Activated CD4-positive, alpha-beta T cell treated with anti-CD3 and anti-CD28 coated beads, Interleukin-2, amount 50 U/mL, for 16 hours (primary cell): ENCODE measurements at regions not wholly inside any gene's neighbourhood (a gene's known extent, or its start where the extent isn't known, plus 50 kb on each side); places are given as distances from the start of the nearest gene placed in this dataset.
"Not testable (repeated sequence)": the region's sequence is repeated elsewhere in the genome, so short reads cannot be mapped to it uniquely, and the experiment has no call there.

Source experiments
- DNase-seq: peaks from one replicate; pipeline ENCODE4 v3.0.0-alpha.2; 2020

GRCh38 chr16:77070683-77071082 is 120.3 kb upstream of the MON1B start:
- no peak for DNase-seq

- no peak for DNase-seq
Observed at GRCh38 chr16:77076839-77077238, 114.2 kb upstream of the MON1B start.

GRCh38 chr16:77077256-77077922 is 113.6 kb upstream of the MON1B start:
- DNase-seq: no peak

GRCh38 chr16:77085981-77086380 is 105.0 kb upstream of the MON1B start:
- no peak for DNase-seq

GRCh38 chr16:77090062-77090461 is 100.9 kb upstream of the MON1B start:
- DNase-seq: no peak

GRCh38 chr16:77093309-77093708 is 97.7 kb upstream of the MON1B start:
- DNase-seq: no peak

GRCh38 chr16:77093999-77094398 is 97.0 kb upstream of the MON1B start:
- DNase-seq: no peak

- no peak for DNase-seq
Observed at GRCh38 chr16:77111056-77111565, 79.9 kb upstream of the MON1B start.

GRCh38 chr16:77112746-77113145 is 78.2 kb upstream of the MON1B start:
- DNase-seq: no peak

GRCh38 chr16:77113835-77114234 is 77.2 kb upstream of the MON1B start:
- no peak for DNase-seq

GRCh38 chr16:77114361-77114760 is 76.6 kb upstream of the MON1B start:
- not testable (repeated sequence) for DNase-seq

GRCh38 chr16:77116856-77117255 is 74.1 kb upstream of the MON1B start:
- DNase-seq: no peak

- DNase-seq: no peak
Observed at GRCh38 chr16:77117707-77118106, 73.3 kb upstream of the MON1B start.

GRCh38 chr16:77131398-77131797 is 59.6 kb upstream of the MON1B start:
- no peak for DNase-seq

- no peak for DNase-seq
Observed at GRCh38 chr16:77132051-77132618, 58.9 kb upstream of the MON1B start.

- DNase-seq: no peak
Observed at GRCh38 chr16:77133706-77134105, 57.3 kb upstream of the MON1B start.

- no peak for DNase-seq
Observed at GRCh38 chr16:77137045-77137444, 53.9 kb upstream of the MON1B start.
